ENCODE measurements at regions not wholly inside any gene's neighbourhood (a gene's known extent, or its start where the extent isn't known, plus 50 kb on each side); places are given as distances from the start of the nearest gene placed in this dataset.
"Not testable (repeated sequence)": the region's sequence is repeated elsewhere in the genome, so short reads cannot be mapped to it uniquely, and the experiment has no call there.

DNA sequence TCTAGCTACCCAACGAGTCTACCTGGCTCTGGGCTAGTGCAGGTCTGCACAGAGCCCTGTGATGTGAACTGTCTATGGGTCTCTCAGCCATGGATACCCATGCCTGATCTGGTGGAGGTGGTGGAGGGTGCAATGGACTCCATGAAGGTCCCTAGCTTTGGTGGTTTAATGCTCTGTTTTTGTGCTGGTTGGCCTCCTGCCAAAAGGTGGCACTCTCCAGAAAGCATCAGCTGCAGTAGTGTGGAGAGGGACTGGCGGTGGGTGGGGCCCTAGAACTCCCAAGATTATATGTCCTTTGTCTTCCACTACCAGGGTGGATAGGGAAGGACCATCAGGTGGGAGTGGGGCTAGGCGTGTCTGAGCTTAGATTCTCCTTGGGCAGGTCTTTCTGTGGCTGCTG, 290.1 kb downstream of the AGTPBP1 start:
- H3K4me3 ChIP-seq: no peak overlapping the region
- DNase-seq (ENCODE audit: low spot score in 2 of 2): no peak
- no peaks in the 10 kb centered on the region for H3K9me3 ChIP-seq
- WGBS: 91% methylated on average over 3 of the region's 3 CpGs
- H3K36me3 ChIP-seq: no peaks in the 10 kb centered on the region
- no peak overlapping the region for H3K27ac ChIP-seq
- no peaks in the 10 kb centered on the region for H3K27me3 ChIP-seq
- H3K4me1 ChIP-seq: no peaks in the 10 kb centered on the region
- TF ChIP-seq POLR2AphosphoS5 (IDR thresholded peaks at IDR 0.05): no peak
- no peak for TF ChIP-seq EP300 (IDR thresholded peaks at IDR 0.05)
- TF ChIP-seq POLR2A (IDR thresholded peaks at IDR 0.05): no peak
- TF ChIP-seq, protein P1, sequence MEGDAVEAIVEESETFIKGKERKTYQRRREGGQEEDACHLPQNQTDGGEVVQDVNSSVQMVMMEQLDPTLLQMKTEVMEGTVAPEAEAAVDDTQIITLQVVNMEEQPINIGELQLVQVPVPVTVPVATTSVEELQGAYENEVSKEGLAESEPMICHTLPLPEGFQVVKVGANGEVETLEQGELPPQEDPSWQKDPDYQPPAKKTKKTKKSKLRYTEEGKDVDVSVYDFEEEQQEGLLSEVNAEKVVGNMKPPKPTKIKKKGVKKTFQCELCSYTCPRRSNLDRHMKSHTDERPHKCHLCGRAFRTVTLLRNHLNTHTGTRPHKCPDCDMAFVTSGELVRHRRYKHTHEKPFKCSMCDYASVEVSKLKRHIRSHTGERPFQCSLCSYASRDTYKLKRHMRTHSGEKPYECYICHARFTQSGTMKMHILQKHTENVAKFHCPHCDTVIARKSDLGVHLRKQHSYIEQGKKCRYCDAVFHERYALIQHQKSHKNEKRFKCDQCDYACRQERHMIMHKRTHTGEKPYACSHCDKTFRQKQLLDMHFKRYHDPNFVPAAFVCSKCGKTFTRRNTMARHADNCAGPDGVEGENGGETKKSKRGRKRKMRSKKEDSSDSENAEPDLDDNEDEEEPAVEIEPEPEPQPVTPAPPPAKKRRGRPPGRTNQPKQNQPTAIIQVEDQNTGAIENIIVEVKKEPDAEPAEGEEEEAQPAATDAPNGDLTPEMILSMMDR (IDR thresholded peaks at IDR 0.05): no peak

DNA sequence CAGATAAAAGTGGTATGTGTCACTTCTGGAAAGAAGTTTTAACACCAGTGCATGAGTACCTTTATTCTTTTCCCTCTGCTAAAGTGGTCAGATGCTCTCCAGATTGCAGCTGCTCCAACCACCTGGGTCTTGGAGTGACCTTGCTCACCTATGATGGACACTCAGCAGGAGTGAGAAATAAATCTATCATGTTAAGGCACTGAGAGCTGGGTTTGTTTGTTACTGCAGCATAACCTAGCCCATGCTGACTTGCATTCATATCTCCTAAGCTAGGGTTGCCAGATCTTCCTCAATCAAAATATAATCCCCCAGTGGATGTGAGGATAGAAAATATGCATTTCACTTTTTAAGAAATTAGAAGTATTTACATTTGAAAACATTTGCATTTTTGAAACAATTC, 295.9 kb downstream of the AGTPBP1 start:
- no peaks in the 10 kb centered on the region for H3K27me3 ChIP-seq
- no peak for DNase-seq (ENCODE audit: low spot score in 2 of 2)
- no peaks in the 10 kb centered on the region for H3K9me3 ChIP-seq
- H3K4me1 ChIP-seq: no peaks in the 10 kb centered on the region
- H3K4me3 ChIP-seq: no peak overlapping the region
- no peaks in the 10 kb centered on the region for H3K36me3 ChIP-seq
- TF ChIP-seq, protein P1 (IDR thresholded peaks at IDR 0.05): no peak
- TF ChIP-seq POLR2AphosphoS5 (IDR thresholded peaks at IDR 0.05) (no peak), EP300 (IDR thresholded peaks at IDR 0.05) (no peak), POLR2A (IDR thresholded peaks at IDR 0.05) (no peak)
- H3K27ac ChIP-seq: no peak overlapping the region

DNA sequence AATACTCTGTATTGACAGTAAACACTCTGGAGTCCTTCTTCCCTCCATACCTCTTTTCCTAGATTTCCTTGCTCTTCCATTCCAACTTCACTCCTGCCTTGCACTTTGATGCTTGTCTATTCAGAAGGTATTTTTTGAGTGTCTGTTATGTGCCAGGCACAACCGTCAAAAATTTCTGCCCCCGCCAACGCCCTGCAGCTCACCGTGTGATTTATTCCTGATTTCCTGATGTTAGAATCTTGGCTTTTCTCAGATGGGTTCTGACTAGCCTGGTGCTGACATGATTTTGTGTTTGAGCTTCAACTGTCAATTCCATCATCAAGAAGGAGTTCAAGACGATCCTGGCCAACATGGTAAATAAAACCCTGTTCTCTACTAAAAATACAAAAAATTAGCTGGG, 297.5 kb downstream of the AGTPBP1 start:
- Histone ChIP-seq H3K36me3 (no peaks in the 10 kb centered on the region), H3K9me3 (no peaks in the 10 kb centered on the region), H3K27me3 (no peaks in the 10 kb centered on the region), H3K27ac (no peak overlapping the region), H3K4me1 (no peaks in the 10 kb centered on the region), H3K4me3 (no peak overlapping the region)
- TF ChIP-seq, protein P1 (IDR thresholded peaks at IDR 0.05): no peak
- TF ChIP-seq POLR2A (IDR thresholded peaks at IDR 0.05): no peak
- no peak for TF ChIP-seq EP300 (IDR thresholded peaks at IDR 0.05)
- no peak for TF ChIP-seq POLR2AphosphoS5 (IDR thresholded peaks at IDR 0.05)
- 38% methylated on average over 5 of the region's 5 CpGs for WGBS
- DNase-seq (ENCODE audit: low spot score in 2 of 2): no peak

DNA sequence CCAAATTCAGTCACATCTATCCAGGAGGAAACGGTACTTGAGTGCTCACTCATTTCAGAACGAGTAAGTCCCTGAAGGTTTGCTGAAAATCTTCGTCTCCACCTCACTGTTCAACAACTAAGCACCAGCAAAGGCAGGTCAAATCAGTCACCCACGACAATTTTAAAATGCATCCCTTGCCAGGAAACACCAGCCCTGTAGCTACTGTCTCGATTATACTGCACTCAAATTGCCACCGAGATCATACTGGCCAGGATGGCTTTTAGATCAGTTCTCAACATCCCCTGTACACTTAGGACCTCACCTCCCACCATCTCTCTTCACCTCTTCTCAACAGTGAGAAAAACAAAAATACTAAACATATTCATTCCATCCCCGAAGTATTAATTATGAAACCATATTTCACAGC, 298.6 kb downstream of the AGTPBP1 start:
- TF ChIP-seq POLR2A (IDR thresholded peaks at IDR 0.05): no peak
- no peak for TF ChIP-seq EP300 (IDR thresholded peaks at IDR 0.05)
- no peak for TF ChIP-seq POLR2AphosphoS5 (IDR thresholded peaks at IDR 0.05)
- TF ChIP-seq, protein P1 (IDR thresholded peaks at IDR 0.05): no peak
- Histone ChIP-seq H3K27ac (no peak overlapping the region), H3K4me3 (no peak overlapping the region), H3K27me3 (no peaks in the 10 kb centered on the region), H3K9me3 (no peaks in the 10 kb centered on the region), H3K36me3 (no peaks in the 10 kb centered on the region), H3K4me1 (no peaks in the 10 kb centered on the region)
- DNase-seq (ENCODE audit: low spot score in 2 of 2): no peak
- WGBS: 82% methylated on average over 7 of the region's 7 CpGs

DNA sequence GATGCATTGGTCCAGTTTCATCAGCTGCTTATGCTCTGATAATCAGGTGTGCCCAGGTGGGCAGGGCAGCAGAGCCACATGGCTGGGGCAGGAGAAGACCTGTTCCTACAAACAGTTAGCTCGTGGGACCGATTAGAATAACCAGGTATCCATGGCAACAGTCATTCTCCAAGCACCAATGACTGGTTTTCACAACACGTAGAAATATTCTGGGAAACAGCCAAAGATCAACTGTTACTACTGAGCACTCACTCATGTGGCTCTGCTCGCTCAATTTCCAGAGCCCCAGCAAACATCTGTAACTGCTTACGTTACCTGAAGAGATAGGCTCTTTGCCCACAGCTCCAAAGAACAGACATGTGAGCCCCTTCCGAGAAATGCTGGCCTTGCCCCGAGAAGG, 302.0 kb downstream of the AGTPBP1 start:
- Histone ChIP-seq H3K4me1 (no peaks in the 10 kb centered on the region), H3K4me3 (no peak overlapping the region), H3K9me3 (no peaks in the 10 kb centered on the region), H3K36me3 (no peaks in the 10 kb centered on the region), H3K27ac (no peak overlapping the region), H3K27me3 (no peaks in the 10 kb centered on the region)
- DNase-seq (ENCODE audit: low spot score in 2 of 2): no peak
- 76% methylated on average over 7 of the region's 7 CpGs for WGBS
- no peak for TF ChIP-seq EP300 (IDR thresholded peaks at IDR 0.05)
- TF ChIP-seq POLR2AphosphoS5 (IDR thresholded peaks at IDR 0.05): no peak
- TF ChIP-seq, protein P1 (IDR thresholded peaks at IDR 0.05): no peak
- no peak for TF ChIP-seq POLR2A (IDR thresholded peaks at IDR 0.05)

DNA sequence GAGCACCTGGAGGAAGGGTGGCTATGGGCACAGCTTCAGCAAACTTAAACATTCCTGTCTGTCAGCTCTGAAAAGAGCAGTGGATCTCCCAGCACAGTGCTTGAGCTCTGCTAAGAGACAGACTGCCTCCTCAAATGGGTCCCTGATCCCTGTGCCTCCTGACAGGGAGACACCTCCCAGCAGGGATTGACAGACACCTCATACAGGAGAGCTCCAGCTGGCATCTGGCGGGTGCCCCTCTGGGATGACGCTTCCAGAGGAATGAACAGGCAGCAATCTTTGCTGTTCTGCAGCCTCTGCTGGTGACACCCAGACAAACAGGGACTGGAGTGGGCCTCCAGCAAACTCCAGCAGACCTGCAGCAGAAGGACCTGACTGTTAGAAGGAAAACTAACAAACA, 307.8 kb downstream of the AGTPBP1 start:
- H3K27me3 ChIP-seq; H3K4me3 ChIP-seq; H3K27ac ChIP-seq; H3K36me3 ChIP-seq; H3K9me3 ChIP-seq; DNase-seq (ENCODE audit: low spot score in 2 of 2): not testable (repeated sequence)
- peaks cover 26% of the 10 kb centered on the region for H3K4me1 ChIP-seq
- 93% methylated on average over 2 of the region's 2 CpGs for WGBS

DNA sequence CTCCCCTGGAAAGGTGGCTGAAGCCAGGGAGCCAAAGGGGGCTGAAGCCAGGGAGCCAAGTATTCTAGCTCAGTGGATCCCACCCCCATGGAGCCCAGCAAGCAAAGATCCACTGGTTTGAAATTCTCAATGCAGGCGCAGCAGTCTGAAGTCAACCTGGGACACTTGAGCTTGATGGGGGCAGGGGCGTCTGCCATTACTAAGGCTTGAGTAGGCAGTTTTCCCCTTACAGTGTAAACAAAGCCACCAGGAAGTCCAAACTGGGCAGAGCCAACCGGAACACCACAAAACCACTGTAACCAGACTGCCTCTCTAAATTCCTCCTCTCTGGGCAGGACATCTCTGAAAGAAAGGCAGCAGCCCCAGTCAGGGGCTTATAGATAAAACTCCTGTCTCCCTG, 308.2 kb downstream of the AGTPBP1 start:
- H3K4me1 ChIP-seq: peaks cover 26% of the 10 kb centered on the region
- H3K9me3 ChIP-seq; H3K27me3 ChIP-seq; DNase-seq (ENCODE audit: low spot score in 2 of 2); H3K4me3 ChIP-seq; H3K27ac ChIP-seq; H3K36me3 ChIP-seq: not testable (repeated sequence)
- 77% methylated on average over 2 of the region's 3 CpGs for WGBS
